GM12875 (cell line): ENCODE measurements at regions not wholly inside any gene's neighbourhood (a gene's known extent, or its start where the extent isn't known, plus 50 kb on each side); places are given as distances from the start of the nearest gene placed in this dataset.

Experiments
- H3K4me3 ChIP-seq: one replicate; pipeline ENCODE4 v1.5.1; 2011; ENCODE audit warnings: low read depth, low read length, control low read depth
- CTCF ChIP-seq: IDR thresholded peaks from 2 replicates; pipeline ENCODE4 v1.5.1; 2011; ENCODE audit warnings: low read depth, mild to moderate bottlenecking, control low read depth, inconsistent platforms, low read length, moderate library complexity, borderline replicate concordance; ENCODE audit not compliant: insufficient read depth

- no peak overlapping the region for H3K4me3 ChIP-seq
- TF ChIP-seq CTCF, result no peak
Measured at GRCh38 chr5:117161718-117162335, 587.2 kb upstream of the SEMA6A start.

GRCh38 chr5:117160391-117160790, 585.8 kb upstream of the SEMA6A start:
- no peak for TF ChIP-seq CTCF
- no peak overlapping the region for H3K4me3 ChIP-seq

GRCh38 chr5:117149312-117149711, 574.7 kb upstream of the SEMA6A start:
- TF ChIP-seq CTCF, result no peak
- no peak overlapping the region for H3K4me3 ChIP-seq

DNA sequence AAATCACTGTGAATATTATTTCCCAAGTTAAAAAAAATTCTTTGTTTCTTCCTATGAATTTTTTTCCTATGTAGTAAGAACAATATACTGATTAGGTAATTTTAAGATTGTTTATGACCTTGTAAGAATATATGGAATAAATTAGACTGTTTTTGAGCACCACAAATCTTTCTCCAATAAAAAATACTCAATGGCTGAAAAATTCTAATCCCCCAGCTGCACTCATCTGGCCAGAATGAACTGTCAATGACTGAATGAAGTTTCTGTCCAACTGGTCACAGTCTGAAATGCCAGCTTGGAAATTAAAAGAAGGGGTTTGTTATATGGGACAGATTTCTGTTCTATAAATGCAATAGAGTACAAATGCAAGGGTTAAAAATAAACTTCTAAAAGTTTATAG, 569.5 kb upstream of the SEMA6A start:
- no peak for TF ChIP-seq CTCF
- H3K4me3 ChIP-seq, result no peak overlapping the region

GRCh38 chr5:117143406-117143805, 568.8 kb upstream of the SEMA6A start:
- no peak overlapping the region for H3K4me3 ChIP-seq
- TF ChIP-seq CTCF, result no peak

GRCh38 chr5:117138523-117138922, 563.9 kb upstream of the SEMA6A start:
- no peak for TF ChIP-seq CTCF
- H3K4me3 ChIP-seq, result no peak overlapping the region

GRCh38 chr5:117135851-117136250, 561.2 kb upstream of the SEMA6A start:
- TF ChIP-seq CTCF, result no peak
- H3K4me3 ChIP-seq, result no peak overlapping the region
